MM.1S (cell line): ENCODE measurements at regions not wholly inside any gene's neighbourhood (a gene's known extent, or its start where the extent isn't known, plus 50 kb on each side); places are given as distances from the start of the nearest gene placed in this dataset.

Experiments
- CTCF ChIP-seq: fragments of 300-600 bp; sonication (generic); IDR thresholded peaks from 2 replicates; pipeline ENCODE4 v1.5.1; 2016; ENCODE audit warnings: antibody characterized with exemption, low read length, mixed read lengths
- EZH2 ChIP-seq: fragments of 300-600 bp; sonication (generic); optimal IDR thresholded peaks from 2 replicates; pipeline ENCODE3; 2017; ENCODE audit warnings: low read depth, mild to moderate bottlenecking, antibody characterized with exemption, low read length, mixed read lengths
- EZH2phosphoT487 ChIP-seq: fragments of 300-600 bp; sonication (generic); IDR thresholded peaks from 2 replicates; pipeline ENCODE4 v1.6.1; 2018; ENCODE audit warnings: antibody characterized with exemption, low read length

GRCh38 chr2:161107265-161107664 lies 53.0 kb upstream of the TANK start:
- TF ChIP-seq CTCF (no peak), EZH2phosphoT487 (no peak), EZH2 (no peak)
